Muscle of leg (tissue), 3 donors: ENCODE measurements at regions not wholly inside any gene's neighbourhood (a gene's known extent, or its start where the extent isn't known, plus 50 kb on each side); places are given as distances from the start of the nearest gene placed in this dataset.

ENCODE experiments used
- DNase-seq: peaks from one replicate; pipeline ENCODE4 v3.0.0; 2013
- H3K27ac ChIP-seq: one replicate; pipeline ENCODE4 v1.5.1; 2013; ENCODE audit warnings: mild to moderate bottlenecking, low read length, control low read depth
- H3K27me3 ChIP-seq: one replicate; pipeline ENCODE4 v1.6.1; 2013; ENCODE audit warnings: low read length; ENCODE audit not compliant: control insufficient read depth, insufficient read depth
- H3K36me3 ChIP-seq: one replicate; pipeline ENCODE4 v1.6.1; 2013; ENCODE audit warnings: low read length; ENCODE audit not compliant: control insufficient read depth, insufficient read depth
- H3K4me1 ChIP-seq: one replicate; pipeline ENCODE4 v1.6.1; 2013; ENCODE audit warnings: low read length; ENCODE audit not compliant: control insufficient read depth, insufficient read depth
- H3K4me3 ChIP-seq: one replicate; pipeline ENCODE4 v1.5.1; 2013; ENCODE audit warnings: low read length, control low read depth
- H3K9me3 ChIP-seq: replicated peaks from 2 replicates; pipeline ENCODE4 v1.6.1; 2013; ENCODE audit warnings: low read depth, low read length; ENCODE audit not compliant: control insufficient read depth
- WGBS: methylation state at CpG from one replicate; pipeline ENCODE4 v1.1.5; 2013; ENCODE audit warnings: missing lambda C conversion rate; ENCODE audit not compliant: insufficient coverage; 5-methylcytosine and 5-hydroxymethylcytosine counted together

- H3K36me3 ChIP-seq: no peaks in the 10 kb centered on the region
- no CpG with 5 or more reads among the region's 3 CpGs for WGBS
- no peak overlapping the region for H3K4me3 ChIP-seq
- no peaks in the 10 kb centered on the region for H3K9me3 ChIP-seq
- no peak for DNase-seq
- H3K27me3 ChIP-seq: peaks cover 4% of the 10 kb centered on the region
- no peaks in the 10 kb centered on the region for H3K4me1 ChIP-seq
- H3K27ac ChIP-seq: no peak overlapping the region
Measured at GRCh38 chr17:34051046-34051445, 204.0 kb upstream of the CCL2 start.

GRCh38 chr17:34054495-34054894 lies 200.6 kb upstream of the CCL2 start:
- Histone ChIP-seq H3K27ac (no peak overlapping the region), H3K4me3 (no peak overlapping the region), H3K27me3 (no peaks in the 10 kb centered on the region), H3K4me1 (no peaks in the 10 kb centered on the region), H3K36me3 (no peaks in the 10 kb centered on the region), H3K9me3 (no peaks in the 10 kb centered on the region)
- WGBS: no CpG with 5 or more reads among the region's 1 CpG
- no peak for DNase-seq

GRCh38 chr17:34055606-34056005 lies 199.5 kb upstream of the CCL2 start:
- Histone ChIP-seq H3K9me3 (no peaks in the 10 kb centered on the region), H3K4me3 (no peak overlapping the region), H3K36me3 (no peaks in the 10 kb centered on the region), H3K4me1 (no peaks in the 10 kb centered on the region), H3K27me3 (no peaks in the 10 kb centered on the region), H3K27ac (no peak overlapping the region)
- WGBS: 33% methylated on average over 1 of the region's 3 CpGs
- no peak for DNase-seq

GRCh38 chr17:34059423-34060220 lies 195.5 kb upstream of the CCL2 start:
- H3K9me3 ChIP-seq: no peaks in the 10 kb centered on the region
- no peaks in the 10 kb centered on the region for H3K4me1 ChIP-seq
- no peak for DNase-seq
- 87% methylated on average over 8 of the region's 10 CpGs for WGBS
- no peaks in the 10 kb centered on the region for H3K36me3 ChIP-seq
- H3K27me3 ChIP-seq: no peaks in the 10 kb centered on the region
- no peak overlapping the region for H3K4me3 ChIP-seq
- H3K27ac ChIP-seq: no peak overlapping the region

GRCh38 chr17:34066528-34066927 lies 188.6 kb upstream of the CCL2 start:
- Histone ChIP-seq H3K4me1 (no peaks in the 10 kb centered on the region), H3K27ac (no peak overlapping the region), H3K4me3 (no peak overlapping the region), H3K27me3 (no peaks in the 10 kb centered on the region), H3K36me3 (no peaks in the 10 kb centered on the region), H3K9me3 (no peaks in the 10 kb centered on the region)
- 72% methylated on average over 2 of the region's 3 CpGs for WGBS
- no peak for DNase-seq

- no CpG with 5 or more reads among the region's 2 CpGs for WGBS
- Histone ChIP-seq H3K9me3 (no peaks in the 10 kb centered on the region), H3K27me3 (peaks cover under 1% of the 10 kb centered on the region), H3K27ac (no peak overlapping the region), H3K36me3 (no peaks in the 10 kb centered on the region), H3K4me3 (no peak overlapping the region), H3K4me1 (no peaks in the 10 kb centered on the region)
- DNase-seq: no peak
Measured at GRCh38 chr17:34067011-34067410, 188.1 kb upstream of the CCL2 start.

- no peaks in the 10 kb centered on the region for H3K4me1 ChIP-seq
- H3K27me3 ChIP-seq: peaks cover 2% of the 10 kb centered on the region
- WGBS: no CpG with 5 or more reads among the region's 1 CpG
- no peaks in the 10 kb centered on the region for H3K36me3 ChIP-seq
- H3K4me3 ChIP-seq: no peak overlapping the region
- H3K9me3 ChIP-seq: no peaks in the 10 kb centered on the region
- no peak for DNase-seq
- no peak overlapping the region for H3K27ac ChIP-seq
Measured at GRCh38 chr17:34068571-34068970, 186.5 kb upstream of the CCL2 start.

- WGBS: no CpG with 5 or more reads among the region's 4 CpGs
- no peaks in the 10 kb centered on the region for H3K9me3 ChIP-seq
- H3K27ac ChIP-seq: no peak overlapping the region
- DNase-seq: no peak
- H3K4me1 ChIP-seq: no peaks in the 10 kb centered on the region
- H3K27me3 ChIP-seq: peaks cover 2% of the 10 kb centered on the region
- H3K4me3 ChIP-seq: no peak overlapping the region
- H3K36me3 ChIP-seq: no peaks in the 10 kb centered on the region
Measured at GRCh38 chr17:34070712-34071111, 184.4 kb upstream of the CCL2 start.

GRCh38 chr17:34071886-34072420 lies 183.1 kb upstream of the CCL2 start:
- Histone ChIP-seq H3K27ac (no peak overlapping the region), H3K36me3 (no peaks in the 10 kb centered on the region), H3K9me3 (no peaks in the 10 kb centered on the region), H3K4me1 (no peaks in the 10 kb centered on the region), H3K27me3 (peaks cover 4% of the 10 kb centered on the region), H3K4me3 (no peak overlapping the region)
- 57% methylated on average over 7 of the region's 11 CpGs for WGBS
- DNase-seq: peak; percentile 17

- no peak for DNase-seq
- Histone ChIP-seq H3K27me3 (peaks cover 12% of the 10 kb centered on the region), H3K4me1 (no peaks in the 10 kb centered on the region), H3K9me3 (no peaks in the 10 kb centered on the region), H3K36me3 (no peaks in the 10 kb centered on the region), H3K27ac (no peak overlapping the region), H3K4me3 (no peak overlapping the region)
- 85% methylated on average over 2 of the region's 5 CpGs for WGBS
Measured at GRCh38 chr17:34075076-34075475, 180.0 kb upstream of the CCL2 start.
